ENCODE measurements at regions not wholly inside any gene's neighbourhood (a gene's known extent, or its start where the extent isn't known, plus 50 kb on each side); places are given as distances from the start of the nearest gene placed in this dataset.

DNA sequence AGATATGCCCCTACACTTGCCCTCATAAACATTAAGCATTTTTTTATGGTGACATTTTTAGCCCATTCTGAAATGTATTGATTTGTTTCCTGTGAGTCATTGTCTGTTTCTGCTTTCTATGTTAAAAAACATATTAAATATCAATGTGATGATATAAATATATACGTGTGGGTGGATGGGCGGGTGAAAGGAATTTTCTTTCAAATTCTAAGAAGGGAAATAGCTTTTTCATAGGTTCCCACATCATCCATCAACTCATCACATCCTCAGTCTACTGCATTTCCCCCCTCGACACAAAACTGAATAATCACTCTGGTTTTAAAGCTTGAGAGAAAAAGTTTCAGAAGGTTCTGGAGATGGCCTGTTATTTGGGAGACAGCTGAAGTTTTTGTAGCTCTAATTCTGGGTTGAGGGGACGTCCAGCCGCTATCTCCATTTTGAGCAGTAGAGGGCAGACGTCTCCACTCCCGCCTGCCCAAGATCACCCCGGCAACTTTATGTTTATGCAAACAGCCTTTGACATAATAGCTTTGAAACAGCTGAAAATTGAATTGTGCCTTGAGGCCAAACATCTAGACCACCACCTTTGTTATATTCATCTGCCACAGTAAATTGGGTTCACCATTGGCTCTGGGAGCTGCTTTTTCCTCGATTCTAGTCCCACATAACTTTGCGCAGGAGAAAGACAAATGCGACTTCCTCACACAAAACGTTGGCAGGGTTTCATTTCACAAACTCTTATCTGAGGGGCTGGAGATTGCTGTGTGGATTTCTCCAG, 216.2 kb upstream of the CLINT1 start:
- peaks cover 8% of the 10 kb centered on the region for H3K4me1 Mint-ChIP-seq
- DNase-seq: peak; percentile 44
- H3K9me3 Mint-ChIP-seq: no peaks in the 10 kb centered on the region
- no peaks in the 10 kb centered on the region for H3K36me3 Mint-ChIP-seq
- H3K27me3 Mint-ChIP-seq: peaks cover 7% of the 10 kb centered on the region
- H3K27ac Mint-ChIP-seq: peak overlapping the region; percentile 7
- H3K4me3 Mint-ChIP-seq: no peak overlapping the region

DNA sequence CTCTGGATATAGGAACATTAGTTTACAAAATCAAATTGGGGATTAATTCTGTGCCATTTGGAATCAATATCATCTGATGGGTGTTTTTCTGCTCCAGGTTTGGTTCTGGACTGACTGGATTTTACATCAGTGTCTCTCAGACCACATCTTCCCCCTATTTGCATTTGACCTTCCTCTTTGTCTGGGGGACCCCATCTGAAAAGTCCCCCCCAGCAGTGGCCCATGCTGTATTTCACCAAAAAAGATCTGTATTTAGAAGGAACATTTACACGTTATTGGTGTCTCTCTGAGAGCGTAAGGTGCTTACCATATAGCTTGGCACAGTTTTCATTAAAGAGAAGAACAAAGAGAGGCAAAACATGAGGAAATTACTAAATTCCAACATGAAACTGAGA, 215.6 kb upstream of the CLINT1 start:
- peaks cover 8% of the 10 kb centered on the region for H3K4me1 Mint-ChIP-seq
- no peaks in the 10 kb centered on the region for H3K36me3 Mint-ChIP-seq
- H3K27me3 Mint-ChIP-seq: peaks cover 6% of the 10 kb centered on the region
- H3K9me3 Mint-ChIP-seq: no peaks in the 10 kb centered on the region
- no peak for DNase-seq
- H3K27ac Mint-ChIP-seq: no peak overlapping the region
- H3K4me3 Mint-ChIP-seq: no peak overlapping the region

GRCh38 chr5:158070859-158071258, 211.9 kb upstream of the CLINT1 start:
- H3K9me3 Mint-ChIP-seq: no peaks in the 10 kb centered on the region
- H3K4me3 Mint-ChIP-seq: no peak overlapping the region
- no peak for DNase-seq
- H3K4me1 Mint-ChIP-seq: peaks cover 8% of the 10 kb centered on the region
- H3K27ac Mint-ChIP-seq: no peak overlapping the region
- no peaks in the 10 kb centered on the region for H3K27me3 Mint-ChIP-seq
- H3K36me3 Mint-ChIP-seq: no peaks in the 10 kb centered on the region

GRCh38 chr5:158069838-158070237, 210.9 kb upstream of the CLINT1 start:
- H3K9me3 Mint-ChIP-seq: no peaks in the 10 kb centered on the region
- DNase-seq: no peak
- no peaks in the 10 kb centered on the region for H3K27me3 Mint-ChIP-seq
- H3K4me3 Mint-ChIP-seq: no peak overlapping the region
- H3K36me3 Mint-ChIP-seq: no peaks in the 10 kb centered on the region
- H3K4me1 Mint-ChIP-seq: peaks cover 3% of the 10 kb centered on the region
- H3K27ac Mint-ChIP-seq: no peak overlapping the region

GRCh38 chr5:158068964-158069363, 210.0 kb upstream of the CLINT1 start:
- no peaks in the 10 kb centered on the region for H3K4me1 Mint-ChIP-seq
- H3K27me3 Mint-ChIP-seq: no peaks in the 10 kb centered on the region
- DNase-seq: no peak
- H3K27ac Mint-ChIP-seq: no peak overlapping the region
- no peak overlapping the region for H3K4me3 Mint-ChIP-seq
- no peaks in the 10 kb centered on the region for H3K9me3 Mint-ChIP-seq
- H3K36me3 Mint-ChIP-seq: no peaks in the 10 kb centered on the region

GRCh38 chr5:158066076-158066475, 207.1 kb upstream of the CLINT1 start:
- Mint-ChIP-seq H3K4me3 (no peak overlapping the region), H3K4me1 (no peaks in the 10 kb centered on the region), H3K27me3 (no peaks in the 10 kb centered on the region), H3K27ac (no peak overlapping the region), H3K9me3 (no peaks in the 10 kb centered on the region), H3K36me3 (no peaks in the 10 kb centered on the region)
- DNase-seq: no peak

DNA sequence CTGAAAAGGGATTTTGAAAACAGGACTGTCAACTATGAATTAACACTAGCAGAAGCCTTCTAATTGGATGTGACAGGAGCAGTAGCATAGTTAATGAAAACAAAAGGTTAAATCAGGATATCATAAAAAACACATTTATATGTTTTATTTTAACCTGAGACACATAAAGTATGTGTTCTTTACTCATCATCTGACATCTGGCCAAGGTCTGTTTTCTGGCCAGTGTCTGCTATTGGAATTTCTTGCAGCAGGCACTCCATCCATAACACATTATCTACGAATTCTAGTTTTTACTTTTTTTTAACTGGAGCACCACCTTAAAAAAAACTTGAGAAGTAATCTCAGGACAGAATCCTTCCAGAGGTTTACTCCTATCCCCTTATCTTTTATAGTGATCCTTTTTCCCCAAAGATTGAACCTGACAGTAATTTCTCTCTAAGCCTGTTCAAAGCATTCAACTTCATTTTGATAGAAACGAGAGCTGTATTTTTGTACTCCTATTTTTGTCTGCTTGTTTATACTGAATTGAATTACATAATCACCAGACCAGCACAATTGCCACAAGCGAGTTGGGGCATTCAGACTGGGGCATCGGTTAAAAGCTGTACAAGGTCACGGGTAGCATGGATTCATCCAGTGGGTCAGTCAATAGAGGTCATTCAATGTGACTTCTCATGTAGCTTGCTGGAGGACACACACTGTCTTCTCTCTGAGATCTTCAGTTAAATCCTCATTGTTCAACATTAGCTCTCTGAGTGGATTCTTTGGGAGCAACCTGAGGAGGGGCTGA, 205.6 kb upstream of the CLINT1 start:
- H3K27ac Mint-ChIP-seq: no peak overlapping the region
- no peaks in the 10 kb centered on the region for H3K9me3 Mint-ChIP-seq
- no peak for DNase-seq
- H3K4me1 Mint-ChIP-seq: no peaks in the 10 kb centered on the region
- peaks cover 5% of the 10 kb centered on the region for H3K27me3 Mint-ChIP-seq
- no peak overlapping the region for H3K4me3 Mint-ChIP-seq
- H3K36me3 Mint-ChIP-seq: no peaks in the 10 kb centered on the region

GRCh38 chr5:158063052-158063451, 204.1 kb upstream of the CLINT1 start:
- no peaks in the 10 kb centered on the region for H3K36me3 Mint-ChIP-seq
- H3K9me3 Mint-ChIP-seq: no peaks in the 10 kb centered on the region
- H3K27ac Mint-ChIP-seq: no peak overlapping the region
- no peak for DNase-seq
- no peaks in the 10 kb centered on the region for H3K4me1 Mint-ChIP-seq
- no peak overlapping the region for H3K4me3 Mint-ChIP-seq
- H3K27me3 Mint-ChIP-seq: peaks cover 9% of the 10 kb centered on the region

DNA sequence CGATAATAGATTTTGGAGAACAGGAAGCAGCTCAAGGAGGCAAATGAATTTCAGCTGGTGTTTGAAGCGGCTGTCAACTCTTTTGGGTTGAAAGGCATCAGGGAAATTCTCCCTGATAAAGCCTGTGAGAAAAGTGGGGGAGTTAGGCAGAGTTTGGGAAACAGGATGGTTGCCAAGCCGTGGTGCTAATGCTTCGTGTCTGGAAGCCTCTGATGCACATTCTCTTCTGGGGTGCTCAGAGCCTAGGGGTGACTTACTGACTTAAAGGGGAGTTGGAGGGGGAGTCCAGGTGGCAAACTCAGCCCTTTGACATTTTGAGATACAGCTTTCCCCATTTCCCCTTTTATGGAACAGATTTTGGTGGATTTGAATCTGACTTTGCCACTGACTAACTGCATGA, 202.5 kb upstream of the CLINT1 start:
- no peaks in the 10 kb centered on the region for H3K4me1 Mint-ChIP-seq
- no peak for DNase-seq
- no peaks in the 10 kb centered on the region for H3K36me3 Mint-ChIP-seq
- H3K9me3 Mint-ChIP-seq: no peaks in the 10 kb centered on the region
- peaks cover 9% of the 10 kb centered on the region for H3K27me3 Mint-ChIP-seq
- no peak overlapping the region for H3K27ac Mint-ChIP-seq
- H3K4me3 Mint-ChIP-seq: no peak overlapping the region

DNA sequence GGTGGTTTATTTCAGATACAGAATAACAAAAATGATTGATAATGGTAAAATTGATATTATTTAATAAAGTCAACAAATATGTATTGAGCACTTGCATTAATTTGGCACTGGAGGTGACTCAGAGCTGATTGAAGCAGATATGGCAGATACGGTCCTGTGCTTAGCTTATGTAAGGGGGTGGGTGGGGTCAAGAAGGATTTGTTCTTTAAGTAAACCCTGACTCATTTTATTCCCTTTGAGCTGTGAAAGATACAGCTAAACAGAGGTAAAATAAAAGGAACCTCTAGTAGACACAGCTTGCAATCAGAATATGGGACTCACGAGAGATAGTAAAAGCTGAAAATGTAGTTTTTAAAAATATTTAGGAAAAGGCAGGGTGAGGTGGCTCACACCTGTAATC, 201.3 kb upstream of the CLINT1 start:
- H3K4me1 Mint-ChIP-seq: no peaks in the 10 kb centered on the region
- H3K27me3 Mint-ChIP-seq: peaks cover 11% of the 10 kb centered on the region
- DNase-seq: no peak
- no peaks in the 10 kb centered on the region for H3K36me3 Mint-ChIP-seq
- no peaks in the 10 kb centered on the region for H3K9me3 Mint-ChIP-seq
- no peak overlapping the region for H3K27ac Mint-ChIP-seq
- no peak overlapping the region for H3K4me3 Mint-ChIP-seq

DNA sequence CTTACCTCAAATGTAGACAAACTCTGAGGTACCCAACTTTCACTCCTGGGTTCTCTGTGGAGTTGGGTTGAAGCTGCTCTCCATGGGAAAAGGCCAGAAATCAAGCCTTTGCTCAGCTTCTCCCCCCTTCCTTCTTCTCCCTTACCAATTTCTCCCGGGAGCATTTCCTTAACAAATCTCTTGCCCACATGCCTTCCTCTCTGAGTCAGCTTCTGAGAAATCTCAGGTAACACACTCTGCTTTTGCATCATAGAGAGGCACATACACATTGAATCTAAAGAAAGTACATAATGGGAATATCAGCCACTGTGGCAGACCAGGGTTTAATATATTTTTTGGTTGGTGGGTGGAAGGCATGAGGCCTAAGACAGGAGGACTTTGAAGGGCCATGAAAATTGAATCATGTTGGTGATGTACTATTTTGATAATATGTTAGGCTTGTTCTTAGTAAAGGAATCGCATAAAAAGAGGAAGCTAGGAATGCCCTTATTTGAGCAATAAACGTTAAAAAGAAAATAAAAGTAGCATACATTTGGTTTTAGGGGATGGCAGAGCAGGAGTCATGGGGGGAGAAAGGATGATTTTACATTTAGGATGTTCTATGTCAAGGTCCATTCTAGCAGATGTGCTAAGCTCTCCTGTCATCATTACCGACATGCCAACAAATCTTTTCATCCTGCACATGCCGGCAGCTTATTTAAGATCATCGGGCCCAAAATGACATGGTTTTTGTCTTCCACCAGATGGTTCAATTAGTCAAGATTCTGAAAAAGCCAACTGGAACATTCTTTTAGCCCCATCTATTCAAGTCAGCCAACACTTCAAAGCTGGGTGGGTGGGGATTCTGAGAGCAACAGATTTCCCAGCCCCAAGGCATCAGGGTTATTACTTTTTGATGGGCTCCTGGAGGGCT, 199.5 kb upstream of the CLINT1 start:
- DNase-seq: no peak

DNA sequence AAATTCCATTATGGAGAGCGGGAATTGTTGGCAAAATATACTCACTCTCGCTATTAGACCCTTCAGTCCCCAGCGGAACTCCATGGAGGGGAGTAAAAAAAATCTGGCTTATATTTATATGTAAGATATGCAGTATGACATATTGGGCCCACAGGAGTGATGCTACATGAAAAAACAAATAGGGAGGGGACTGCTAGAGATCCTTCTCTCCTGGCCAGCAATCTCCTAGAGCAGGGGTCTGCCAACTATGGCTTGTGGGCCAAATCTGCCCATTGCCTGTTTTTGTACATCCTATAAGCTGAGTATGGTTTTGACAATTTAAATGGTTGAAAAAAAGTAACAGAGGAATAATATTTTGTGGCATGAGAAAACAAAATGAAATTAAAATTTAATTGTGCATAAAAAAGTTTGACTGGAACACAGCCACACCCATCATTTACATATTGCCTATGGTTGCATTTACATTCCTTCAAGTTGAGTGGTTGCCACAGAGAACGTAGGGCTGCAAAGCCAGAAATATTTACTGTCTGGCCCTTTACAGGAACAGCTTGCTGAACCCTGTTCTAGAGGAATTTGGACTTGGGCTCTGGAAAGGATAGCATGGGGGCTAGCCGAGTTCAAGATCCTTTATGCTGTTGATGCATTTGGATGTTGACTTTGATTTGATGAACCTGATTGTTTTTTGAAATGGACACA, 197.3 kb upstream of the CLINT1 start:
- no peak overlapping the region for H3K4me3 Mint-ChIP-seq
- H3K9me3 Mint-ChIP-seq: no peaks in the 10 kb centered on the region
- H3K4me1 Mint-ChIP-seq: no peaks in the 10 kb centered on the region
- DNase-seq: no peak
- no peaks in the 10 kb centered on the region for H3K36me3 Mint-ChIP-seq
- H3K27ac Mint-ChIP-seq: no peak overlapping the region
- H3K27me3 Mint-ChIP-seq: peaks cover 20% of the 10 kb centered on the region

More for the DNA sequence above, 199.5 kb upstream of the CLINT1 start:
- Mint-ChIP-seq H3K27ac (no peak overlapping the region), H3K36me3 (no peaks in the 10 kb centered on the region), H3K9me3 (no peaks in the 10 kb centered on the region), H3K27me3 (peaks cover 20% of the 10 kb centered on the region), H3K4me1 (no peaks in the 10 kb centered on the region), H3K4me3 (no peak overlapping the region)

- DNase-seq: no peak
- Mint-ChIP-seq H3K4me1 (no peaks in the 10 kb centered on the region), H3K27me3 (peaks cover 20% of the 10 kb centered on the region), H3K4me3 (no peak overlapping the region), H3K36me3 (no peaks in the 10 kb centered on the region), H3K9me3 (no peaks in the 10 kb centered on the region), H3K27ac (no peak overlapping the region)
Measured at GRCh38 chr5:158055111-158055501, 196.2 kb upstream of the CLINT1 start.

DNA sequence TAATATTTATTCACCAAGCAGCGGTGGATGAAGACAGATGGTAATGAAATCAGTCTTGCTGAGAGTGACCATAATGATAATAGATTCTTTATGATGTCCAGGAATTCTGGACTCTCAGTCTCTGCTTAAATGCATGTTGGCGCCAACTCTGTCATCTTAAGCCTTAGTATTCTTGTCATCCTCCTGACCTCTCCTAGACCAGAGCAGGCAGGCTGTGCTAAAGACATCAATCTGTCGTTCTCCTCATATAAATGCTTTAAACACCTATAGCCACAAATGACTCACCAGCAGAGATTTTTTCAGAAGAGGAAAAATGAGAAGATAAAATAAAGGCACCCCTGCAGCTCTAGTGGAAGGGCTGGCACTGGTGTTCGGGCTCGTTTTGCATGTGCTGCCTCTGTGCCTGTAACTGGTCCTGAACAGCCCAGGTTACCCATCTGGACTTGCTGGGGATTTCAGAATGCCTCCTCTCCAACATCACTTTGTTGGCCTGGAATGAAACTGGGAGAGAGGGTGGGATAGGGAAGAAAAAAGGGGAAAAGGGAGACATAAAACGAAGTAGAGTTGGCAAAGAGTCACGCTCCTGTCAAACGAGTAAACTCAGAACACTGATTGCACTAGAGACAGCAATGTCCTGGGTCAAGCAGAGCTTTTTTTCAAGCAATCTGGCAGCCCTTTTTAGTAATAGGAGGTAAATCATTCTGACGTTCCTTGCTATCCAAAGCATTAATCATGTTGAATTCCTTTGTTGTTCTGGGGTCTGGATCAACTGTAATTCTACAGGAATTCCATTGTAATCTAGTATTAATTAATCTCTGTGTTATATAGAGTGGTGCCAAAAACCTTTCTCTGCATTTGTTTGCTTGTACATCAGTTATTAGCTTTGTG, 195.5 kb upstream of the CLINT1 start:
- no peak overlapping the region for H3K27ac Mint-ChIP-seq
- H3K4me3 Mint-ChIP-seq: no peak overlapping the region
- no peaks in the 10 kb centered on the region for H3K9me3 Mint-ChIP-seq
- H3K27me3 Mint-ChIP-seq: peaks cover 15% of the 10 kb centered on the region
- H3K36me3 Mint-ChIP-seq: no peaks in the 10 kb centered on the region
- no peak for DNase-seq
- H3K4me1 Mint-ChIP-seq: no peaks in the 10 kb centered on the region
